PFSK-1 (cell line): ENCODE measurements at regions not wholly inside any gene's neighbourhood (a gene's known extent, or its start where the extent isn't known, plus 50 kb on each side); places are given as distances from the start of the nearest gene placed in this dataset.

Experiments used
- FOXP2 ChIP-seq: optimal IDR thresholded peaks from 2 replicates; pipeline ENCODE3; 2011; ENCODE audit warnings: borderline replicate concordance, control low read depth, inconsistent platforms; ENCODE audit not compliant: insufficient read depth; ENCODE audit errors: extremely low read length, extremely low read depth
- POLR2AphosphoS5 ChIP-seq: IDR thresholded peaks from 2 replicates; pipeline ENCODE4 v1.6.1; 2012; ENCODE audit warnings: low read depth, mild to moderate bottlenecking, control low read depth, low read length, moderate library complexity
- SIN3A ChIP-seq: IDR thresholded peaks from 2 replicates; pipeline ENCODE4 v1.6.1; 2012; ENCODE audit warnings: mild to moderate bottlenecking, low read length, moderate library complexity, borderline replicate concordance; ENCODE audit not compliant: insufficient read depth
- TAF1 ChIP-seq: IDR thresholded peaks from 2 replicates; pipeline ENCODE4 v1.6.1; 2012; ENCODE audit warnings: low read length, control low read depth, borderline replicate concordance; ENCODE audit not compliant: insufficient read depth
- TF ChIP-seq, protein P1 (sequence below), 2 experiments: IDR thresholded peaks; 2 replicates each; pipeline versions ENCODE4 v1.6.1 to v1.8.0; 2011 to 2012; ENCODE audit warnings: low read depth in 2 of 2, low read length in 2 of 2, control low read depth in 1 of 2, inconsistent platforms in 1 of 2, mild to moderate bottlenecking in 1 of 2, moderate library complexity in 1 of 2; ENCODE audit not compliant: insufficient read depth in 1 of 2

DNA sequence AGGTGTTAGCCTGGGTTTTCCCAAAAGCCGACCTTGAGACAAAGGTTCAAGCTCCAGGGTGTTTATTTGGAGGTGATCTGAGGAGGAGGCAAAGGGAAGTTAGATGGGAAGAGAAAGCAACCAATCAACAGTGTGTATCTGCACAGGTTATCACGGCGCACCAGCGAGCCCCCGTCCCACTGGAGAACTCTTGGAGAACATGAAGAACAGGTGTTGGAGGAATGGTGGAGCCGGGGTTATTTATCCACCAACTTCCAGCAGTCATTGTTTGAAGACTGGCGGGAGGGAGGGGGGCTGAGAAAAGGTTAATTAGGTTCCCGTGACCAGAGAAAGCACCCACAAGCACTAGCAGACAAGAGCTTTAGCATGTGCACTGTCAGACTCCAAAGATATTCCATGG, 282.5 kb upstream of the FOXK1 start:
- TF ChIP-seq TAF1 (no peak), FOXP2 (no peak), POLR2AphosphoS5 (no peak), SIN3A (no peak)
- TF ChIP-seq, protein P1, sequence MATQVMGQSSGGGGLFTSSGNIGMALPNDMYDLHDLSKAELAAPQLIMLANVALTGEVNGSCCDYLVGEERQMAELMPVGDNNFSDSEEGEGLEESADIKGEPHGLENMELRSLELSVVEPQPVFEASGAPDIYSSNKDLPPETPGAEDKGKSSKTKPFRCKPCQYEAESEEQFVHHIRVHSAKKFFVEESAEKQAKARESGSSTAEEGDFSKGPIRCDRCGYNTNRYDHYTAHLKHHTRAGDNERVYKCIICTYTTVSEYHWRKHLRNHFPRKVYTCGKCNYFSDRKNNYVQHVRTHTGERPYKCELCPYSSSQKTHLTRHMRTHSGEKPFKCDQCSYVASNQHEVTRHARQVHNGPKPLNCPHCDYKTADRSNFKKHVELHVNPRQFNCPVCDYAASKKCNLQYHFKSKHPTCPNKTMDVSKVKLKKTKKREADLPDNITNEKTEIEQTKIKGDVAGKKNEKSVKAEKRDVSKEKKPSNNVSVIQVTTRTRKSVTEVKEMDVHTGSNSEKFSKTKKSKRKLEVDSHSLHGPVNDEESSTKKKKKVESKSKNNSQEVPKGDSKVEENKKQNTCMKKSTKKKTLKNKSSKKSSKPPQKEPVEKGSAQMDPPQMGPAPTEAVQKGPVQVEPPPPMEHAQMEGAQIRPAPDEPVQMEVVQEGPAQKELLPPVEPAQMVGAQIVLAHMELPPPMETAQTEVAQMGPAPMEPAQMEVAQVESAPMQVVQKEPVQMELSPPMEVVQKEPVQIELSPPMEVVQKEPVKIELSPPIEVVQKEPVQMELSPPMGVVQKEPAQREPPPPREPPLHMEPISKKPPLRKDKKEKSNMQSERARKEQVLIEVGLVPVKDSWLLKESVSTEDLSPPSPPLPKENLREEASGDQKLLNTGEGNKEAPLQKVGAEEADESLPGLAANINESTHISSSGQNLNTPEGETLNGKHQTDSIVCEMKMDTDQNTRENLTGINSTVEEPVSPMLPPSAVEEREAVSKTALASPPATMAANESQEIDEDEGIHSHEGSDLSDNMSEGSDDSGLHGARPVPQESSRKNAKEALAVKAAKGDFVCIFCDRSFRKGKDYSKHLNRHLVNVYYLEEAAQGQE (IDR thresholded peaks at IDR 0.05; ENCODE audit: insufficient read depth in 1 of 2, low read depth in 2 of 2, low read length in 2 of 2), result no peak
